NCI-H1105 (cell line): ENCODE measurements at regions not wholly inside any gene's neighbourhood (a gene's known extent, or its start where the extent isn't known, plus 50 kb on each side); places are given as distances from the start of the nearest gene placed in this dataset.
A peak's percentile ranks its signal among the peaks of the same experiment; 100 is the strongest.

Source experiments
- DNase-seq: peaks from one replicate; lab custom pipeline; 2025; lab: John Stamatoyannopoulos, UW

- no peak for DNase-seq
Observed at GRCh38 chr6:166046982-166047381, 120.7 kb downstream of the TBXT start.

- DNase-seq: no peak
Observed at GRCh38 chr6:166046226-166046625, 121.4 kb downstream of the TBXT start.

GRCh38 chr6:166045860-166046200 lies 121.8 kb downstream of the TBXT start:
- DNase-seq: no peak

DNA sequence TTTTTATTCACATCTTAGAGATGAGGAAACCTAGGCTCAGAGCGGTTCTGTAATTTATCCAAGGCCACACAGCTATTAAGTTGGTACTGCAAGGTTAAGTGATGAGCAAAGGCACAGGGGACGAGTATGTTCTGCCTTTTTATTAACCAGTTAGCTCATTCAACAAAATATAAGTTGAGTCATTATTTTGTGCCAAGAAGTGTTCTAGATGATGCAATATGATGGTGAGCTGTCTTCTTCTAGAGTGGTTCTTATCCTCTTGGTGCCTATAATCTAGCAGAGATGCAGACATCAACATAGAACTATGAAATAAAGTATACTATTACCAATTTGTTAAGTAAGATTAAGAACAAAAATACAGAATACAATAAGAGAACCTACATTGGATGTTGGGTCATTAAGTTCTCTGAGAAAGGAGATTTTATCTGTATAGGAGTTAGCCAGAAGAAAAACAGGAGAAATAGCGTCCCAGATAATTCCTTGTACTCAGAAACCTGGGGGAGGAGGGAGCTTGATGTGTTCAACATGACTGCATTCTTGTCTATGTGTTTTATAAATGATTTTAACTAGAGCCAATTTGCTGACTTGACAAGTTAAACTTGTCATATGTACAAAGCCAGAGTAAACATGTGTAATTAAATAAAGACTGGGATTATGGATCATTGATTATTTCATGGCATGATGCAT lies 122.3 kb downstream of the TBXT start:
- DNase-seq: no peak

DNA sequence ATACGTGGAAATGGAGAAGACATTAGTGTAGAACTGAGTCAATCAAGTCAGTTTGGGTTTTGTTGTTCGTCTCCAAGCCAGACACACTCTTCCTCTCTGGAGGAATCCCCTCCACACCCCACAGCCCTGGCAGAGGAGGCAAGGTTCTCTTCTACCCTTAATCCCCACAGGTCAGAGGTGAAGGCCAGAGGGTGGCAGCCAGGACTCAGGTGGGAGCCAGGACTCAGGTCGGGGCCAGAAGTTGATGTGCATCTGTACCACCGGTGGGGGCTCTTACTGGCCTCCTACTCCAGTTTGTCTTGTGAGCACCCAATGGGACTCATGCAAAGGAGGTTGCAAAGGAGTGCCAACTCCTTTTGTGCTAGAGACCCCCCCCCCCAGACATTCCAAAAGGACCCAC lies 126.4 kb downstream of the TBXT start:
- DNase-seq: no peak

DNA sequence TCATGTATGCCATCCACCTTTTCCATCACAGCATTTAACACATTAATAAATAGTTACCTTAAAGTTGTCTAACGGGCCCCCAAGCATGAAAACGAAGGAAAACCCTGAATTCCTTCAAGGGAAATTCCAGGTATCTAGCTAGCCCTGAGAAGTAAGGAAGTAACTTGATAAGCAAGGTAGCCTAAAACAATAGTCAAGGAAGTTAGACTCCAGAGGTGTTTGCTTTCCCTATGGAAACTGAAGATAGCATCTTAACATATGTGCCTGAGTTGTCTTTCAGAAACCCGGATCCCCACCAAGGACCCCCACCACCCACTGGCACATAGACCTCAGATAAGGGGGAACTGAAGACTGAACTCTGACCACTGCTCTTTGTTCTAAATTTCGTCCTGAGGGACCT lies 127.4 kb downstream of the TBXT start:
- DNase-seq: no peak

- DNase-seq: no peak
Observed at GRCh38 chr6:166036316-166037095, 131.1 kb downstream of the TBXT start.

- DNase-seq: no peak
Observed at GRCh38 chr6:166032366-166033200, 135.1 kb downstream of the TBXT start.

DNA sequence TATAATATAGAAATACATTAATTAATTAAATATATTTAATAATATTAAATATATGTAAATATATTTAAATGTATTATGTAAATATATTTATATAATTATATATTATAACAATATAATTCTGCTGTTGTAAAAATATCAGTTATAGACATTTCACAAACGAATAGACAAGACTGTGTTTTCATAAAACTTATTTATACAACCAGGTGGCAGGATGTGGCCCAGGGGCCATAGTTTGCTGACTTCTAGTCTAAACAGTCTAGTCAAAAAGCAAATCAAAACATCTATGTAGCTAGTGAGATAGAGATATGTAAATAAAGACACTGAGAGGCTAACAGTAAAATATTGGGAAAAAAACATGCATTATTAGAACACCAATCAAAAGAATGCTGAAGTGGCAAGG lies 136.4 kb downstream of the TBXT start:
- DNase-seq: no peak

- DNase-seq: no peak
Observed at GRCh38 chr6:166029506-166029905, 138.1 kb downstream of the TBXT start.

- no peak for DNase-seq
Observed at GRCh38 chr6:166027761-166028160, 139.9 kb downstream of the TBXT start.

GRCh38 chr6:166026586-166027126 lies 141.0 kb downstream of the TBXT start:
- DNase-seq: no peak

- DNase-seq: peak; percentile 77
Observed at GRCh38 chr6:166025149-166025898, 142.3 kb downstream of the TBXT start.

GRCh38 chr6:166024252-166024651 lies 143.4 kb downstream of the TBXT start:
- no peak for DNase-seq

- DNase-seq: no peak
Observed at GRCh38 chr6:166023273-166023989, 144.2 kb downstream of the TBXT start.

- DNase-seq: no peak
Observed at GRCh38 chr6:166021429-166021828, 146.2 kb downstream of the TBXT start.

GRCh38 chr6:166019214-166019613 lies 148.4 kb downstream of the TBXT start:
- no peak for DNase-seq

DNA sequence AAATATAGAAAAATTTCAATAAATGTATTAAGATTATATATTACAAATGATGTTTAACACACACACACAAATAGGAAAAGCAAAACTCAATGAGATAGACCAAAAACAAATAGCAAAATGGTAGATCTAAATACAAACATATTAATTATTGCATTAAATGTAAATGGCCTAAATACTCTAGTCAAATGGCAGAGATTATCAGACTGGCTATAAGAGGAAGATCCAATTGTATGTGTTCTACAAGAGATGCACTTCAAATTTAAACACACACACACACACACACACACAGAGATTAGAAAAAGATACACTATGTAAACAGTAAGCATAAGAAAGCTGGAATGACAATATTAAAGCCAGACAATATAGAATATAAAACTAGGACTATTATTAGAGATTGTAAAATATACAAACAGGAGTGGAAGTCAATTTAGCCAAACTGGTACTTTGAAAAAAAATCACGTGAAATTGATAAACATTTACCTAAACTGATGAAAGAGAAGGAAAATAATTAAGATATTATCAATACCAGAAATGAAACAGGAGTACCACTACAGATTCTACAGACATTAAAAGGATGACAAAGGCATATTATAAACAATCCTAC lies 150.5 kb downstream of the TBXT start:
- DNase-seq: no peak

- DNase-seq: no peak
Observed at GRCh38 chr6:166014966-166015365, 152.7 kb downstream of the TBXT start.

DNA sequence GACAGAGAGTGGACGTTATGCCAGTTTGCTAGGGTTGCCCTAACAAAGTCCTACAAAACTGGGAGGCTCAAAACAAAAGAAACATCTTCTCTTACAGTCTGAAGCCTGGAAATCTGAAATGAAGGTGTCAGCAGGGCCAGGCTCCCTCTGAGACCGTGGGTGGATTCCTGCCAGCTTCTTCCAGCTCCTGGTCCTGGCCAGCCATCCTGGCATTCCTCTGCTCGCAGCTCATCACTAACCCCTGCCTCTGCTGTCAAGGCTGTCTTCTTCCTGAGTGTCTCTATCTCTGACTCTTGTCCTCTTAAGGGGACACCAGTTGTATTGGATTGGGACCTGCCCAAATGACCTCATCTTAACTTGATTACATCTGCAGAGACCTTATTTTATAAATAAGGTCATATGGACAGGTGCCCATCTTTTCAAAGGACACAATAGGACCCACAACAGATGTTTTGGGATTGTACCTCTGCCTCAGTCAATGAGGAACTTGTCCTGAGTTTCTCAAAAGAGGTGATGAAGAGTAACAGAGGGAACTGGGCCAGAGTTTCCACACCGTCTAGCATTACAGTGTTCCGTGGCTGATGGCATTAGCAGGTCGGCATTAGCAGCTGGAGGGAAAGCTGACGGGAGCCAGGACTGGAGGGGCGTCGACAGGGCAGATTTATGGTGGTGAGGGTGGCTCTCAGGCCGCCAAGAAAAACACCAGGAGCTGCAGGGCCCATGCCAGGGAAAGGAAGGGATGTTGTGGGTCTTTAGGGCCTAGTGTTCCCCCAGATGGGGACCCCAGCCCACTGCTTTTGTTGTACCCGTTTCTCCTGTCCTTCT lies 157.3 kb downstream of the TBXT start:
- no peak for DNase-seq
